Activated CD8-positive, alpha-beta memory T cell treated with anti-CD3 and anti-CD28 coated beads, Interleukin-2, amount 10 ng/mL, durations not matched to agents 7 days and 5 days (primary cell): ENCODE measurements at regions not wholly inside any gene's neighbourhood (a gene's known extent, or its start where the extent isn't known, plus 50 kb on each side); places are given as distances from the start of the nearest gene placed in this dataset.

Experiments used
- ATAC-seq: fragments of 150-1000 bp; cut with Tn5 transposase; one replicate; pipeline ENCODE4 v1.10.0; 2021; ENCODE audit warnings: moderate library complexity
- CTCF ChIA-PET: fragments of 350-600 bp; sonication (Branson Sonifier 250); formaldehyde crosslinking; loops from one replicate; lab custom pipeline; 2021; ENCODE audit warnings: antibody characterized with exemption; lab: Charles Lee
- DNase-seq: peaks from one replicate; pipeline ENCODE4 v3.0.0-alpha.2; 2020
- H3K27ac Mint-ChIP-seq: one replicate; pipeline ENCODE4 v1.8.0; 2021; ENCODE audit warnings: mild to moderate bottlenecking, mixed read lengths
- H3K27me3 Mint-ChIP-seq: one replicate; pipeline ENCODE4 v1.8.0; 2021; ENCODE audit warnings: mixed read lengths
- H3K36me3 Mint-ChIP-seq: one replicate; pipeline ENCODE4 v1.8.0; 2021; ENCODE audit warnings: mild to moderate bottlenecking, mixed read lengths
- H3K4me1 Mint-ChIP-seq: one replicate; pipeline ENCODE4 v1.8.0; 2021; ENCODE audit warnings: mixed read lengths
- H3K4me3 Mint-ChIP-seq: one replicate; pipeline ENCODE4 v1.8.0; 2021; ENCODE audit warnings: mild to moderate bottlenecking, moderate library complexity, mixed read lengths
- H3K9me3 Mint-ChIP-seq: one replicate; pipeline ENCODE4 v1.8.0; 2022; ENCODE audit warnings: low read depth, mixed read lengths

DNA sequence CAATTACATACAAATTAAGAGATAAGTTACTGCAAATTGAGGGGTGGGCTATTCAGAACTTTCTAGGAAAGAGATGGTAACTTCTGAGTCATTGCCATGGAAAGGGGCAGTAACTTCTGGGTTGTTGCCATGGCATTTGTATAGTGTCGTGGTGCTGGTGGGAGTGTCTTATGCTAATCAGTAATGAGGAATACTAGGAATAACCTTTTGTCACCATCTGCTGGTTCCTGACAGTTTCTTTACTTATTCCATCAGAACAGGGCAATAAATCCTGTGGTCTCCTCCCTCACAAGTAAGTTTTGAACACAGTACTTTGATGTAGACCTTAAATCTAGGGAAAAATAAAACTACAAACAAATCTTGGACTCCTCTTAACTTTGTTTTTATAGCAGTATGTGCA is 435.4 kb downstream of the BCL11A start:
- DNase-seq (no peak), ATAC-seq (no peak)
- Mint-ChIP-seq H3K4me1 (no peaks in the 10 kb centered on the region), H3K9me3 (no peaks in the 10 kb centered on the region), H3K4me3 (no peak overlapping the region), H3K36me3 (no peaks in the 10 kb centered on the region), H3K27ac (no peak overlapping the region), H3K27me3 (no peaks in the 10 kb centered on the region)
- CTCF ChIA-PET, result no interaction called here

DNA sequence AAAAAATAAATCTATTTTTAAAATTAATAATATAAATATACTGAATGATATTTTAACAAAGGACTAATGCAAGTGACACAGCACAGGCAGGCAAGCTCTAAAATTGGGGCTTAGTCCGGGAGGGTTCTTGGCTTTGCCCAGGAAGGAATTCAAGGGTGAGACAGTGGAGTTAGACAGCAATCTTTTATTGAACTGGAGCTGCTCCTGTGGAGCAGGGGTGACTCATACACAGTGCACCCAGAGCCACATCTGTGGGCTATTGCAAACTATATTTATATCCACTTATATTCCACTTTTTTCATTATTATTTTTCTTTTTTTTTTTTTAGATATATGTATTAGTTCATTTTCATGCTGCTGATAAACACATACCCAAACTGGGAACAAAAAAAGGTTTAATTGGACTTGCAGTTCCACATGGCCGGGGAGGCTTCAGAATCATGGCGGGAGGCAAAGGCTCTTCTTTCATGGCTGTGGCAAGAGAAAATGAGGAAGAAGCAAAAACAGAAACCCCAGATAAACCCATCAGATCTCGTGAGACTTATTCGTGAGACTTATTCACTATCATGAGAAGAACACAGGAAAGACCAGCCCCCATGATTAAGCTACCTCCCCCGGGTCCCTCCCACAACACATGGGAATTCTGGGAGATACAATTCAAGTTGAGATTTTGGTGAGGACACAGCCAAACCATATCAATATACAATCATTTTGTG is 437.1 kb downstream of the BCL11A start:
- CTCF ChIA-PET, result no interaction called here
- Mint-ChIP-seq H3K4me1 (no peaks in the 10 kb centered on the region), H3K27ac (no peak overlapping the region), H3K36me3 (no peaks in the 10 kb centered on the region), H3K9me3 (no peaks in the 10 kb centered on the region), H3K4me3 (no peak overlapping the region), H3K27me3 (no peaks in the 10 kb centered on the region)
- DNase-seq (no peak), ATAC-seq (no peak)

- no peaks in the 10 kb centered on the region for H3K9me3 Mint-ChIP-seq
- H3K4me3 Mint-ChIP-seq, result no peak overlapping the region
- no peaks in the 10 kb centered on the region for H3K36me3 Mint-ChIP-seq
- H3K4me1 Mint-ChIP-seq, result peaks cover under 1% of the 10 kb centered on the region
- no peak overlapping the region for H3K27ac Mint-ChIP-seq
- H3K27me3 Mint-ChIP-seq, result peaks cover under 1% of the 10 kb centered on the region
- DNase-seq (no peak), ATAC-seq (no peak)
- CTCF ChIA-PET, result no interaction called here
Observed at GRCh38 chr2:60109744-60110143, 443.7 kb downstream of the BCL11A start.

GRCh38 chr2:60106836-60107529 is 446.5 kb downstream of the BCL11A start:
- DNase-seq, result no peak
- peaks cover 3% of the 10 kb centered on the region for H3K27me3 Mint-ChIP-seq
- no peak overlapping the region for H3K27ac Mint-ChIP-seq
- H3K9me3 Mint-ChIP-seq, result no peaks in the 10 kb centered on the region
- H3K4me1 Mint-ChIP-seq, result peaks cover 1% of the 10 kb centered on the region
- H3K36me3 Mint-ChIP-seq, result no peaks in the 10 kb centered on the region
- no peak for ATAC-seq
- CTCF ChIA-PET, result no interaction called here
- no peak overlapping the region for H3K4me3 Mint-ChIP-seq

- peaks cover 3% of the 10 kb centered on the region for H3K27me3 Mint-ChIP-seq
- H3K4me1 Mint-ChIP-seq, result peaks cover 1% of the 10 kb centered on the region
- no peak overlapping the region for H3K4me3 Mint-ChIP-seq
- no peak for ATAC-seq
- no peaks in the 10 kb centered on the region for H3K36me3 Mint-ChIP-seq
- CTCF ChIA-PET, result no interaction called here
- no peaks in the 10 kb centered on the region for H3K9me3 Mint-ChIP-seq
- DNase-seq, result no peak
- no peak overlapping the region for H3K27ac Mint-ChIP-seq
Observed at GRCh38 chr2:60105906-60106305, 447.5 kb downstream of the BCL11A start.

- ATAC-seq (no peak), DNase-seq (no peak)
- no peak overlapping the region for H3K27ac Mint-ChIP-seq
- H3K4me3 Mint-ChIP-seq, result no peak overlapping the region
- CTCF ChIA-PET, result no interaction called here
- peaks cover 3% of the 10 kb centered on the region for H3K27me3 Mint-ChIP-seq
- no peaks in the 10 kb centered on the region for H3K36me3 Mint-ChIP-seq
- no peaks in the 10 kb centered on the region for H3K9me3 Mint-ChIP-seq
- peaks cover 1% of the 10 kb centered on the region for H3K4me1 Mint-ChIP-seq
Observed at GRCh38 chr2:60104514-60105505, 448.6 kb downstream of the BCL11A start.

DNA sequence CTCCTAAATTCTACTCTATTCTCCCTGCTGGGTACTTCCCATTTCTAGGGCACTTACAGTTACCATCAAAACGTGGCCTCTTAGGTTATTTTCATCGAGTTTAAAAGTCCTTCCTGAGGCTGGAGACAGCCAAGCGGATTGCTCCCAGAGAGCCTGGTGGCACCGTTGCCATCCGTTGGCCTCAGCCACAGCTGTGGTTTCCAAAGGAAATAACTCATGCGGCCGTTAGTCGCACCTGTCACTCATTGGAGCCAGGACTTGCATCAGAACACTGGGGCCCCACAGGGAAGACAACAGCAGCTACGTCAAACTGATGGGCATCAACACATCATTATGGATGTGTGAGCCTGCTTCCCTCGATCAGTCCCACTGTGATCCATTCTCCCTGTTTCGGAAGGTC is 453.4 kb downstream of the BCL11A start:
- Mint-ChIP-seq H3K9me3 (no peaks in the 10 kb centered on the region), H3K4me3 (no peak overlapping the region), H3K27me3 (peaks cover 3% of the 10 kb centered on the region), H3K36me3 (no peaks in the 10 kb centered on the region), H3K27ac (no peak overlapping the region), H3K4me1 (peaks cover 1% of the 10 kb centered on the region)
- ATAC-seq (no peak), DNase-seq (no peak)
- CTCF ChIA-PET, result no interaction called here

DNA sequence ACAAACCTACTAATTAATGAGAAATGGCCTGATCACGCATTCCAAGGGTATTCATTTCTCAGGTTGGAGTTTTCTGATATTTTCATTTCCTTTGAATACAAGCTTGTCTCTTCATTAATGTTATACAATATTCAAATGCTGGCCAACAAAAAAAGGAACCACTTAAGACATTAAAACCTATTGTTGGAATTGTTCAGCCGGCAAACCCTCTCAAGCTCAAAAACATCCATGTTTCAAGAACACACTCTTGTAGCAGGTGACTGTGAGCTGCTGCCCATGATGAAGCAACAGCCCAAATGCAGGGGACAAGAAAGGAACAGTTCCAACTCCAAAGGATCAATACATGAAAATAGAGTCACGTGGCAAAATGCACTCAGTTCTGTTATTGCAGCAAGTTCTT is 454.5 kb downstream of the BCL11A start:
- DNase-seq (no peak), ATAC-seq (no peak)
- Mint-ChIP-seq H3K36me3 (no peaks in the 10 kb centered on the region), H3K4me3 (no peak overlapping the region), H3K4me1 (no peaks in the 10 kb centered on the region), H3K27me3 (no peaks in the 10 kb centered on the region), H3K9me3 (no peaks in the 10 kb centered on the region), H3K27ac (no peak overlapping the region)
- CTCF ChIA-PET, result no interaction called here

DNA sequence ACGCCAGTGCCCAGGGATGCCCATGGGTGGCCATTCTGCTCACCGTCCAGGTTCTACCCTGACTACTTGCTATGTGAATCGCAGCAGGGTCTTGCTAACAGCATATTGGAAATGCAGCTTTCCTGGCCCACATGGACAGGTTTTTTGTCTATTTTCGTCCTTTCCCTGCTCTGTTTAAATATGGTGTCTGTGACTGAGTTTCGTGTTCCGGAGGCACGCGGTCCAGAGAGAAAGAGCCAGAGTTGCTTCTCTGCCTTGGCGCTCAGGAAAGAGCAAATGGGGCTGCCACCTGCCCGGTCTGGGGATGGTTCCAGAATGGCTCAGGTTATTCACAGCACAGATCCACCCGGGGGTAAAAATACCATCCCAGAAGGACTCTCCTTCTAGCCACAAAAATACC is 456.2 kb downstream of the BCL11A start:
- H3K27ac Mint-ChIP-seq, result no peak overlapping the region
- no peaks in the 10 kb centered on the region for H3K36me3 Mint-ChIP-seq
- no peak for DNase-seq
- ATAC-seq, result no peak
- H3K9me3 Mint-ChIP-seq, result no peaks in the 10 kb centered on the region
- CTCF ChIA-PET, result no interaction called here
- H3K27me3 Mint-ChIP-seq, result no peaks in the 10 kb centered on the region
- H3K4me1 Mint-ChIP-seq, result no peaks in the 10 kb centered on the region
- H3K4me3 Mint-ChIP-seq, result no peak overlapping the region

DNA sequence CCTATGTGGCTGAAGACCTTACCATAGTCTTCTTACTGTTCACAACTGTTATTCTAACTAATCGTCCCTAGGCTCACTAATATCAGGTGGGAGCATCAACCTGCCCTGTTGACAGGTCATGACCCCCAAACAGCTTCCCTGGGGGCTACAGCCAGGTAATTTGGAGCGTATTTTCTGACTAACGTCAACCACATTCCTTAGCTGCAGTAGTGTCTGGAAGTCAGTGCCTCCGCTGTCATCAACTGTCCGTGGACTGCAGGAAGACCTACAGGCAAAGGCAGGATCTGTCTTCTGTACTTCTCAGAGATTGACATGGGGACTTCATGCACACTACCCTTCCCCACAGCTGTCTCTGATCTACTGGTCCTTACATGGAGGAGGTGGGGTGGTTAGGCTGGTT is 456.9 kb downstream of the BCL11A start:
- no peaks in the 10 kb centered on the region for H3K36me3 Mint-ChIP-seq
- DNase-seq (no peak), ATAC-seq (no peak)
- H3K4me3 Mint-ChIP-seq, result no peak overlapping the region
- no peak overlapping the region for H3K27ac Mint-ChIP-seq
- H3K9me3 Mint-ChIP-seq, result no peaks in the 10 kb centered on the region
- CTCF ChIA-PET, result no interaction called here
- no peaks in the 10 kb centered on the region for H3K27me3 Mint-ChIP-seq
- no peaks in the 10 kb centered on the region for H3K4me1 Mint-ChIP-seq

DNA sequence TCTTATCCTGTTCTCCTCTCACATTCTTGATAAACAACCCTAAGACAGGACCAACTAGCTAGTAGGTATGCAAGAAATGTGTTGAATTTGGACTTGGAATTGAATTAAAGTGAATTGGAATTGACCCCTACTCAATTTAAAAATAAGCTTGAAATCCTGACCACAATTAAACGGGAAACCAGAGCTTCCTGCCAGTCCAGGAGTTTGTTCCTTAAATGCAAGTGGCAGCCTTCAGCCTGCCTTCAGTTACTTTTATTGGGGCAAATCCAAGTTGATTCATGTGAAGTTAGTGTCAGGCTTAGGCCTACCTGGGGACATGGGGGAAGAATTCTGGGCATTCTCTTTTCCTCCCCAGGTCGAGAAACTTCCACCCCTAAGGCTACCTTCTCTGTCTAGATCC is 457.6 kb downstream of the BCL11A start:
- no peak for ATAC-seq

DNA sequence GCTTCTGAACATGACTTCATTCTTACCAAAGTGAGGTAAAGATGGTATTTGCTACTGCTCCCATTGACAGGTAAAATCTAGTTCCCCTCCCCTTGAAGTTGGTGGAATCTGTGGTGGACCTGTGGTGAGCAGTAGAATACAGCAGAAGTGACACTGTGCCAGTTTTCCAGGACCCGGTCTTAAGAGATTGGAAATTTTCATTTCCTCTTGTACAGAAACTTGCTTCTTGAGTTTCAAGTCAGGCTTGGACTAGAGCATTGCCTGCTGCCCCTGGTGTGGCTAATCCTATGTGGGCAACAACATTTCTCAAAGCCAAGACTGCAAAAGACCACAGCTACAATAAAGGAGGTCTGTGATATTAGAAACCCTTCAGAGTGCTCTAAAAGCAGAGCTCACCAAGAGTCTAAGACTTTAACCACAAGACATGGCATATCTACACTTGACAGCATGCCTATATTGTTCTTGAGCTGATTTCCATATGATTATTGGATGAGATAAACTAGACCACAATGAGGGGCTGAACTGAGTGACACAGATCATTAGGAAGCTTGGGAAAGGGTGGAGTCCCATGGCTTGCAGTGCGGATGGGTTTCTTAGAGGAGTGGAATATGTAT is 458.1 kb downstream of the BCL11A start:
- H3K4me1 Mint-ChIP-seq, result no peaks in the 10 kb centered on the region
- no peak for ATAC-seq

More for the DNA sequence above, 457.6 kb downstream of the BCL11A start:
- H3K36me3 Mint-ChIP-seq, result no peaks in the 10 kb centered on the region
- H3K9me3 Mint-ChIP-seq, result no peaks in the 10 kb centered on the region
- DNase-seq, result no peak
- H3K27me3 Mint-ChIP-seq, result no peaks in the 10 kb centered on the region
- CTCF ChIA-PET, result no interaction called here
- H3K4me3 Mint-ChIP-seq, result no peak overlapping the region
- no peaks in the 10 kb centered on the region for H3K4me1 Mint-ChIP-seq
- no peak overlapping the region for H3K27ac Mint-ChIP-seq

DNA sequence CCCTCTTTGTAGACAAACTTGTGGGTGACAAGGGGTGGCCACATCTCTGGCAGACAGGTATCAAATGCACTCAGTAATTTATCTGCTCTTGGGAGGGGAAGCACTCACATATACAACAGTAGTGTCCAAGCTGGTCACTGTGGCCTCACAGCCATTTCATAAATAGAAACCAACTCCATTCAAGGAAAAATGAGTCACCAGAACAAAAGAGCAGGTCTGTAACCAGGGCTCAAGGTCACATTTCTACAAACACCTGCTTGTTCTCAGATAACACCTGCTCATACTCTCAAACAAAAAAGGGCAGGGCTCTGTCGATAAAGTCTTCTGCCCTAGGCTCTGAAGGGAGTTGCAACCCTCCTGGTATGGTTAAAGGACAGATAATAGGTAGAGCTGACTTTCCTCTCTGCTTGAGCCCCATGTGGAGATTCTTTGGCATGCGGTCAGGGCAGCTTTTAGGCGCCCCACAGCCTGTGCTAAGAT is 459.0 kb downstream of the BCL11A start:
- no peak for ATAC-seq
- Mint-ChIP-seq H3K27me3 (no peaks in the 10 kb centered on the region), H3K4me1 (no peaks in the 10 kb centered on the region), H3K36me3 (no peaks in the 10 kb centered on the region), H3K9me3 (no peaks in the 10 kb centered on the region), H3K27ac (no peak overlapping the region), H3K4me3 (no peak overlapping the region)
- no peak for DNase-seq
- CTCF ChIA-PET, result no interaction called here

More for the DNA sequence above, 458.1 kb downstream of the BCL11A start:
- Mint-ChIP-seq H3K9me3 (no peaks in the 10 kb centered on the region), H3K4me3 (no peak overlapping the region), H3K36me3 (no peaks in the 10 kb centered on the region), H3K27me3 (no peaks in the 10 kb centered on the region), H3K27ac (no peak overlapping the region)
- DNase-seq, result no peak
- CTCF ChIA-PET, result no interaction called here
